ENCODE measurements at regions not wholly inside any gene's neighbourhood (a gene's known extent, or its start where the extent isn't known, plus 50 kb on each side); places are given as distances from the start of the nearest gene placed in this dataset.

DNA sequence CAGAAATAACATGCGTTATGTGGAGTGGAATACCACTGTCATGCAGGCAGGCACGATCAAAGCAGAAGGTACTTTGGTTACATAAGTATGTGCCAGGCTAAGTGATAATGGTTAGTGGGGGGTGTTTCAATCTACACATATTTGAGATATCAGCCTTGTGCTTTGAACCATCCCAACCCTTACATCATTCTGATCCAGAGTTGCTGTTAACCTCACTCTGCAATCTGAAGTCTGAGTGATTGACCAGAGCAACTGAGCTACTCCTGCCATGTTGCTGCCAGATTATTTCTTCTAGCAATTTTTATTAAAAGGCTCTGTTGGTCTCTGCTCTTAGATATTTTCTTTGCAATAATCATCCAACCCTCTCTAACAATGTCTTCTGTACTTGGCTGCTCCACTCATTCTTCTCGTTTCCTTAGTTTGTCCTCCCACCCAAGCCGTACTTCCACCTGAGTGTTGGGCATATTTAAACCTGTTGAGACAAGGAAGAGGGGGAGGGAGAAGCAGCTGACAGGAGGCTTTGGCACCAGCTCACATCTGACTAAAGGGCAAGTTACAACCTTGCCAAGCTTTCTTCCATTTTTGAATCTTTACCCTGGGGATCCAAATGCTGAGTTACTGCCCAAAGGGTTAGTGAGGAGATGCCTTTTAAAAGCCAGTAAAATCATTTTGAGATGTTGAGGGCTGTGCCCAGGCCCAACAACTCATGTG is 114.1 kb upstream of the SESN3 start:
- no peak for TF ChIP-seq CTCF (IDR thresholded peaks at IDR 0.05)
- TF ChIP-seq POLR2AphosphoS5 (IDR thresholded peaks at IDR 0.05): no peak
- TF ChIP-seq POLR2A (IDR thresholded peaks at IDR 0.05): no peak
- TF ChIP-seq EP300 (IDR thresholded peaks at IDR 0.05): no peak
